Stimulated activated CD4-positive, alpha-beta T cell treated with anti-CD3 and anti-CD28 coated beads, Interleukin-15, amount 100 ng/mL, for 1 hour (primary cell): ENCODE measurements at regions not wholly inside any gene's neighbourhood (a gene's known extent, or its start where the extent isn't known, plus 50 kb on each side); places are given as distances from the start of the nearest gene placed in this dataset.
"Not testable (repeated sequence)": the region's sequence is repeated elsewhere in the genome, so short reads cannot be mapped to it uniquely, and the experiment has no call there.

ENCODE experiments used
- DNase-seq, 2 donors: peaks; one replicate each; pipeline ENCODE4 v3.0.0-alpha.2; 2020; ENCODE audit warnings: low read depth in 1 of 2, low spot score in 1 of 2

GRCh38 chr12:60191271-60191670 is 595.4 kb downstream of the SLC16A7 start:
- DNase-seq = no peak

GRCh38 chr12:60191676-60192359 is 596.0 kb downstream of the SLC16A7 start:
- no peak for DNase-seq

- DNase-seq = no peak
These were observed 598.8 kb downstream of the SLC16A7 start for GRCh38 chr12:60194678-60195077.

- DNase-seq = no peak
These were observed 599.7 kb downstream of the SLC16A7 start for GRCh38 chr12:60195483-60195882.

GRCh38 chr12:60196366-60196765 is 600.5 kb downstream of the SLC16A7 start:
- no peak for DNase-seq

GRCh38 chr12:60197589-60197988 is 601.8 kb downstream of the SLC16A7 start:
- DNase-seq = no peak

- DNase-seq = no peak
These were observed 606.1 kb downstream of the SLC16A7 start for GRCh38 chr12:60201891-60202290.

GRCh38 chr12:60205500-60205899 is 609.7 kb downstream of the SLC16A7 start:
- no peak for DNase-seq

- DNase-seq = no peak
These were observed 613.7 kb downstream of the SLC16A7 start for GRCh38 chr12:60209521-60209920.

- no peak for DNase-seq
These were observed 614.1 kb downstream of the SLC16A7 start for GRCh38 chr12:60209933-60210332.

GRCh38 chr12:60210756-60211155 is 614.9 kb downstream of the SLC16A7 start:
- no peak for DNase-seq

GRCh38 chr12:60211244-60211643 is 615.4 kb downstream of the SLC16A7 start:
- DNase-seq = no peak

GRCh38 chr12:60212159-60213000 is 616.6 kb downstream of the SLC16A7 start:
- no peak for DNase-seq

GRCh38 chr12:60213272-60213671 is 617.4 kb downstream of the SLC16A7 start:
- not testable (repeated sequence) for DNase-seq

GRCh38 chr12:60216226-60216625 is 620.4 kb downstream of the SLC16A7 start:
- no peak for DNase-seq

- no peak for DNase-seq
These were observed 627.4 kb downstream of the SLC16A7 start for GRCh38 chr12:60223242-60223641.

- DNase-seq = no peak
These were observed 629.6 kb downstream of the SLC16A7 start for GRCh38 chr12:60225216-60226000.

GRCh38 chr12:60227916-60228315 is 632.1 kb downstream of the SLC16A7 start:
- DNase-seq = no peak

GRCh38 chr12:60230056-60230455 is 634.2 kb downstream of the SLC16A7 start:
- no peak for DNase-seq

- no peak for DNase-seq
These were observed 635.5 kb downstream of the SLC16A7 start for GRCh38 chr12:60231303-60231702.

- no peak for DNase-seq
These were observed 636.4 kb downstream of the SLC16A7 start for GRCh38 chr12:60231976-60232907.
